HAP-1 (cell line): ENCODE measurements at regions not wholly inside any gene's neighbourhood (a gene's known extent, or its start where the extent isn't known, plus 50 kb on each side); places are given as distances from the start of the nearest gene placed in this dataset.

Experiments used
- DNase-seq, 2 experiments: peaks; one replicate each; pipeline ENCODE4 v3.0.0-alpha.2; 2016 to 2020; ENCODE audit warnings: low spot score in 2 of 2
- H3K27me3 ChIP-seq: fragments of 250-450 bp; sonication (Bioruptor Pico); 2 replicates; pipeline ENCODE4 v1.5.1; 2020; ENCODE audit warnings: low read depth, mild to moderate bottlenecking, moderate library complexity
- H3K36me3 ChIP-seq: fragments of 250-450 bp; sonication (Bioruptor Pico); replicated peaks from 2 replicates; pipeline ENCODE4 v1.5.1; 2020; ENCODE audit warnings: mild to moderate bottlenecking
- H3K4me1 ChIP-seq: fragments of 250-450 bp; sonication (Bioruptor Pico); 2 replicates; pipeline ENCODE4 v1.5.1; 2020; ENCODE audit warnings: mild to moderate bottlenecking
- H3K4me3 ChIP-seq: fragments of 250-450 bp; sonication (Bioruptor Pico); 2 replicates; pipeline ENCODE4 v1.5.1; 2020; ENCODE audit warnings: mild to moderate bottlenecking, moderate library complexity
- H3K9me3 ChIP-seq: fragments of 250-450 bp; sonication (Bioruptor Pico); 2 replicates; pipeline ENCODE4 v1.5.1; 2020; ENCODE audit warnings: mild to moderate bottlenecking, moderate library complexity
- in situ Hi-C: fragments of 300-500 bp; cut with MboI; formaldehyde crosslinking; loops from 3 replicates; pipeline ENCODE4 v1.14.3; 2020; ENCODE audit warnings: low sequenced_read_pairs, inconsistent platforms, mixed read lengths

- no peaks in the 10 kb centered on the region for H3K4me1 ChIP-seq
- in situ Hi-C loops, result no loop called here
- H3K4me3 ChIP-seq, result no peak overlapping the region
- H3K27me3 ChIP-seq, result no peaks in the 10 kb centered on the region
- H3K36me3 ChIP-seq, result no peaks in the 10 kb centered on the region
- no peaks in the 10 kb centered on the region for H3K9me3 ChIP-seq
- DNase-seq, result no peak
Observed at GRCh38 chr9:95727947-95728520, 147.5 kb upstream of the ERCC6L2 start.

GRCh38 chr9:95726756-95727155 lies 148.7 kb upstream of the ERCC6L2 start:
- Histone ChIP-seq H3K4me3 (no peak overlapping the region), H3K9me3 (no peaks in the 10 kb centered on the region), H3K27me3 (no peaks in the 10 kb centered on the region), H3K4me1 (peaks cover 3% of the 10 kb centered on the region; the same call in 1 of the 2 replicates), H3K36me3 (no peaks in the 10 kb centered on the region)
- DNase-seq, result peak in 1 of 2 experiments; percentile 62
- in situ Hi-C loops, result no loop called here

- DNase-seq, result no peak
- H3K27me3 ChIP-seq, result no peaks in the 10 kb centered on the region
- no peaks in the 10 kb centered on the region for H3K9me3 ChIP-seq
- in situ Hi-C loops, result no loop called here
- no peak overlapping the region for H3K4me3 ChIP-seq
- H3K36me3 ChIP-seq, result no peaks in the 10 kb centered on the region
- peaks cover 8% of the 10 kb centered on the region for H3K4me1 ChIP-seq
Observed at GRCh38 chr9:95725045-95725444, 150.4 kb upstream of the ERCC6L2 start.

- DNase-seq, result no peak
- no peak overlapping the region for H3K4me3 ChIP-seq
- no peaks in the 10 kb centered on the region for H3K36me3 ChIP-seq
- peaks cover 8% of the 10 kb centered on the region for H3K4me1 ChIP-seq
- no peaks in the 10 kb centered on the region for H3K27me3 ChIP-seq
- H3K9me3 ChIP-seq, result no peaks in the 10 kb centered on the region
- in situ Hi-C loops, result no loop called here
Observed at GRCh38 chr9:95724253-95724991, 151.1 kb upstream of the ERCC6L2 start.

- in situ Hi-C loops, result no loop called here
- no peaks in the 10 kb centered on the region for H3K36me3 ChIP-seq
- H3K9me3 ChIP-seq, result no peaks in the 10 kb centered on the region
- H3K4me3 ChIP-seq, result no peak overlapping the region
- peaks cover 8% of the 10 kb centered on the region for H3K4me1 ChIP-seq
- DNase-seq, result peak; percentile 58 to 66
- no peaks in the 10 kb centered on the region for H3K27me3 ChIP-seq
Observed at GRCh38 chr9:95722141-95722540, 153.3 kb upstream of the ERCC6L2 start.

- no peak for DNase-seq
- peaks cover 8% of the 10 kb centered on the region for H3K4me1 ChIP-seq
Observed at GRCh38 chr9:95721061-95721531, 154.4 kb upstream of the ERCC6L2 start.

GRCh38 chr9:95720496-95720895 lies 155.0 kb upstream of the ERCC6L2 start:
- Histone ChIP-seq H3K4me3 (no peak overlapping the region), H3K4me1 (peaks cover 8% of the 10 kb centered on the region), H3K9me3 (no peaks in the 10 kb centered on the region), H3K36me3 (no peaks in the 10 kb centered on the region), H3K27me3 (no peaks in the 10 kb centered on the region)
- in situ Hi-C loops, result no loop called here
- DNase-seq, result no peak

More at GRCh38 chr9:95721061-95721531, 154.4 kb upstream of the ERCC6L2 start:
- H3K9me3 ChIP-seq, result no peaks in the 10 kb centered on the region
- in situ Hi-C loops, result no loop called here
- H3K4me3 ChIP-seq, result no peak overlapping the region
- H3K36me3 ChIP-seq, result no peaks in the 10 kb centered on the region
- no peaks in the 10 kb centered on the region for H3K27me3 ChIP-seq

- Histone ChIP-seq H3K27me3 (no peaks in the 10 kb centered on the region), H3K36me3 (no peaks in the 10 kb centered on the region), H3K4me3 (no peak overlapping the region), H3K9me3 (0 out of 2 replicates have a peak, but pooled peaks cover 3% of the 10 kb centered on the region), H3K4me1 (peaks cover 8% of the 10 kb centered on the region)
- no peak for DNase-seq
- in situ Hi-C loops, result no loop called here
Observed at GRCh38 chr9:95719354-95719753, 156.1 kb upstream of the ERCC6L2 start.

GRCh38 chr9:95718263-95718662 lies 157.2 kb upstream of the ERCC6L2 start:
- Histone ChIP-seq H3K4me3 (no peak overlapping the region), H3K4me1 (peaks cover 8% of the 10 kb centered on the region), H3K36me3 (no peaks in the 10 kb centered on the region), H3K27me3 (no peaks in the 10 kb centered on the region), H3K9me3 (0 out of 2 replicates have a peak, but pooled peaks cover 3% of the 10 kb centered on the region)
- in situ Hi-C loops, result no loop called here
- DNase-seq, result no peak

GRCh38 chr9:95715868-95716435 lies 159.5 kb upstream of the ERCC6L2 start:
- no peak for DNase-seq
- Histone ChIP-seq H3K27me3 (no peaks in the 10 kb centered on the region), H3K9me3 (0 out of 2 replicates have a peak, but pooled peaks cover 3% of the 10 kb centered on the region), H3K36me3 (no peaks in the 10 kb centered on the region), H3K4me1 (peaks cover 5% of the 10 kb centered on the region), H3K4me3 (no peak overlapping the region)
- in situ Hi-C loops, result no loop called here

GRCh38 chr9:95710446-95710845 lies 165.0 kb upstream of the ERCC6L2 start:
- Histone ChIP-seq H3K4me1 (no peaks in the 10 kb centered on the region), H3K27me3 (no peaks in the 10 kb centered on the region), H3K4me3 (no peak overlapping the region), H3K9me3 (0 out of 2 replicates have a peak, but pooled peaks cover 3% of the 10 kb centered on the region), H3K36me3 (no peaks in the 10 kb centered on the region)
- no peak for DNase-seq
- in situ Hi-C loops, result no loop called here

GRCh38 chr9:95696701-95697100 lies 178.8 kb upstream of the ERCC6L2 start:
- H3K4me3 ChIP-seq, result no peak overlapping the region
- no peaks in the 10 kb centered on the region for H3K4me1 ChIP-seq
- H3K36me3 ChIP-seq, result no peaks in the 10 kb centered on the region
- no peak for DNase-seq
- in situ Hi-C loops, result no loop called here
- H3K27me3 ChIP-seq, result no peaks in the 10 kb centered on the region
- H3K9me3 ChIP-seq, result no peaks in the 10 kb centered on the region

GRCh38 chr9:95691435-95691834 lies 174.7 kb upstream of the PTCH1 start:
- H3K27me3 ChIP-seq, result no peaks in the 10 kb centered on the region
- DNase-seq, result no peak
- H3K4me3 ChIP-seq, result no peak overlapping the region
- in situ Hi-C loops, result no loop called here
- no peaks in the 10 kb centered on the region for H3K36me3 ChIP-seq
- peaks cover 9% of the 10 kb centered on the region for H3K4me1 ChIP-seq
- no peaks in the 10 kb centered on the region for H3K9me3 ChIP-seq

GRCh38 chr9:95689669-95690068 lies 172.9 kb upstream of the PTCH1 start:
- no peaks in the 10 kb centered on the region for H3K9me3 ChIP-seq
- in situ Hi-C loops, result no loop called here
- H3K4me1 ChIP-seq, result peaks cover 9% of the 10 kb centered on the region
- H3K36me3 ChIP-seq, result no peaks in the 10 kb centered on the region
- no peak for DNase-seq
- H3K4me3 ChIP-seq, result no peak overlapping the region
- H3K27me3 ChIP-seq, result no peaks in the 10 kb centered on the region
